Kidney epithelial cell (primary cell): ENCODE measurements at regions not wholly inside any gene's neighbourhood (a gene's known extent, or its start where the extent isn't known, plus 50 kb on each side); places are given as distances from the start of the nearest gene placed in this dataset.

Experiments used
- DNase-seq: peaks from one replicate; pipeline ENCODE4 v3.0.0-alpha.2; 2010; ENCODE audit warnings: low read depth
- H3K27me3 ChIP-seq: 2 replicates; pipeline ENCODE4 v1.6.0; 2011; ENCODE audit warnings: low read length; ENCODE audit not compliant: control insufficient read depth, insufficient read depth
- H3K36me3 ChIP-seq: 2 replicates; pipeline ENCODE4 v1.5.1; 2011; ENCODE audit warnings: low read length; ENCODE audit not compliant: control insufficient read depth, insufficient read depth
- H3K4me3 ChIP-seq: 2 replicates; pipeline ENCODE4 v1.5.1; 2011; ENCODE audit warnings: low read depth, mild to moderate bottlenecking, control low read depth, low read length
- TF ChIP-seq, protein P1 (sequence below): IDR thresholded peaks from 2 replicates; pipeline ENCODE4 v1.5.1; 2011; ENCODE audit warnings: mild to moderate bottlenecking, moderate library complexity, low read length, control low read depth, inconsistent platforms; ENCODE audit not compliant: insufficient read depth, poor library complexity, severe bottlenecking

DNA sequence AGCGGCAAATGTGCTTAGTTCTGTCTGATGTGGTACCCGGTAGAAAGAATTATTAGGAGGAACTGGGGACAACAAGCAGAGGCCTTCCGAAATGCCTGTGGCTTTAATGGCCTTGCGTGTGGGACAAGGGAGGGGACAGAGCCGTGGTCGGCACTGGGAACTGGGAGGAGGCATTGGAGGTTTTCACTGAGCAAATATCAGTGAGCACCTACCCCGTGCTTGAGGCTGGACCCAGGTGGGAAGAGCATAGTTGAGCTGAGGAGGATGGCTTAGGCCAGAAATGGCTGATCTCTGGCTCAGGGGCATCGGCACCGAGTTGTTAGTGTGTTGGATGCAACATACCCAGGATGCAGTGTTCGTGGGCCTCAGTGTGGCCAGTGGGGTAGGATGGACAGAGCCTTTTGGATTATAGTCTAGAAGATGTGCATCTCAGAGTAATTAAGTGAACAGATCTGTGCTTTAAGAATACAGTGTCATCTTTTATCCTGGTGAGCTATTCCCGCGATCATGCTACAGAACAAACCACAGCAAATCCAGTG, 201.3 kb downstream of the TEX29 start:
- Histone ChIP-seq H3K27me3 (no peaks in the 10 kb centered on the region), H3K36me3 (no peaks in the 10 kb centered on the region), H3K4me3 (no peak overlapping the region)
- DNase-seq: no peak
- TF ChIP-seq, protein P1, sequence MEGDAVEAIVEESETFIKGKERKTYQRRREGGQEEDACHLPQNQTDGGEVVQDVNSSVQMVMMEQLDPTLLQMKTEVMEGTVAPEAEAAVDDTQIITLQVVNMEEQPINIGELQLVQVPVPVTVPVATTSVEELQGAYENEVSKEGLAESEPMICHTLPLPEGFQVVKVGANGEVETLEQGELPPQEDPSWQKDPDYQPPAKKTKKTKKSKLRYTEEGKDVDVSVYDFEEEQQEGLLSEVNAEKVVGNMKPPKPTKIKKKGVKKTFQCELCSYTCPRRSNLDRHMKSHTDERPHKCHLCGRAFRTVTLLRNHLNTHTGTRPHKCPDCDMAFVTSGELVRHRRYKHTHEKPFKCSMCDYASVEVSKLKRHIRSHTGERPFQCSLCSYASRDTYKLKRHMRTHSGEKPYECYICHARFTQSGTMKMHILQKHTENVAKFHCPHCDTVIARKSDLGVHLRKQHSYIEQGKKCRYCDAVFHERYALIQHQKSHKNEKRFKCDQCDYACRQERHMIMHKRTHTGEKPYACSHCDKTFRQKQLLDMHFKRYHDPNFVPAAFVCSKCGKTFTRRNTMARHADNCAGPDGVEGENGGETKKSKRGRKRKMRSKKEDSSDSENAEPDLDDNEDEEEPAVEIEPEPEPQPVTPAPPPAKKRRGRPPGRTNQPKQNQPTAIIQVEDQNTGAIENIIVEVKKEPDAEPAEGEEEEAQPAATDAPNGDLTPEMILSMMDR: no peak

DNA sequence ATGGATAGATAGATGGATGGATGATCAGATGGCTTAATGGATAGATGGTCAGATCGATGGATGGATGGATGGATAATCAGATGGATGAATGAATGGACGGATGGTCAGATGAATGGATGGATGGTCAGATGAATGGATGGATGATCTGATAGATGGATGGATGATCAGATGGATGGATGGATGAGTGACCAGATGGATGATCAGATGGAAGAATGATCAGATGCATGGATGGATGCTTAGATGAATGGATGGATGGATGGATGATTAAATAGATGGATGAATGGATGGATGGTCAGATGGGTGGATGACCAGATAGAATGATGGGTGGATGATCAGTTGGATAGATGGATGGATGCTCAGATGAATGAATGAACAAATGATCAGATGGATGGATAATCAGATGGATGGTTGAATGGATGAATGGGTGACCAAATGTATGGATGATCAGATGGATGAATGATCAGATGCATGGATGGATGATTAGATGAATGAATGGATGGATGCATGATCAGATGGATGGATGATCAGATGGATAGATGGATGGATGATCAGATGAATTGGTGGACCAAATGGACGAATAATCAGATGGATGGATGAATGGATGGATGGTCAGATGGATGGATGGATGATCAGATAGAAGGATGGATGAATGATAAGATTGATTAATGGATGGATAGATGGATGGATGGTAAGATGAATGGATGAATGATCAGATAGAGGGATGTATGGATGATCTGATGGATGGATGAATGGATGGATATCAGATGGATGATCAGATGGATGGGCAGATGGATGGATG, 205.1 kb downstream of the TEX29 start:
- Histone ChIP-seq H3K27me3 (peaks cover 3% of the 10 kb centered on the region), H3K36me3 (no peaks in the 10 kb centered on the region)
- no peak for DNase-seq

GRCh38 chr13:111526922-111527321, 206.5 kb downstream of the TEX29 start:
- Histone ChIP-seq H3K27me3 (peaks cover 3% of the 10 kb centered on the region), H3K36me3 (no peaks in the 10 kb centered on the region), H3K4me3 (no peak overlapping the region)
- no peak for DNase-seq
- TF ChIP-seq, protein P1: no peak

More for the DNA sequence above, 205.1 kb downstream of the TEX29 start:
- H3K4me3 ChIP-seq: no peak overlapping the region
- TF ChIP-seq, protein P1: no peak

DNA sequence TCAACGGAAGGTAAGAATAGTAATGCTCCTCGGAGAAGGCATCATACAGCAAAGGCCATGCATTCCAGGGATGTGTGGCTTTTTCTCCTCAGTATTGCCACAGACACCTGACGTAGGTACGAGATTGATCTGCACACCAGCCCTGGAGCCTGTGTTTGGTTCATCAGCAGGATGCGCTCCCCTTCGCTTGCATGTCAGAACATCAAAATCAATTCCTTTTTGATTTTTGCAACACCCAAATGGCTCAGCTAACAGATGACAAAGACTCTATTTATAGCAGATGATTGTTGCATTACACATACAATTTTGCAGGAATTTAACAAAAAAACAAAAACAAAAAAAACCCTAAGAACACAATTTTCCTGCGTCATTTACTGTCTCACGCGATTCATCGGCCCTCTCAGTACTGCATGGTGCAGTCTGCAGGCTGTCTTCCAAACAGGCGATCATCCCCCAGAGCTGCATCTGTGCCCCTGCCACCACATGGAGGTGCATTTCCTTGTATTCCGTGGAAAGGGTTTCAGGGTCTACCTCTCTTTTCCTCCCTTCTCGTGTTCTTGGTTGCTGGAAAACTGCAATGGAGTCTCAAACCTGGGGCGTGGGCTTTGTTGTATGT, 207.3 kb downstream of the TEX29 start:
- DNase-seq: no peak
- TF ChIP-seq, protein P1: no peak
- Histone ChIP-seq H3K27me3 (peaks cover 3% of the 10 kb centered on the region), H3K36me3 (no peaks in the 10 kb centered on the region), H3K4me3 (no peak overlapping the region)

DNA sequence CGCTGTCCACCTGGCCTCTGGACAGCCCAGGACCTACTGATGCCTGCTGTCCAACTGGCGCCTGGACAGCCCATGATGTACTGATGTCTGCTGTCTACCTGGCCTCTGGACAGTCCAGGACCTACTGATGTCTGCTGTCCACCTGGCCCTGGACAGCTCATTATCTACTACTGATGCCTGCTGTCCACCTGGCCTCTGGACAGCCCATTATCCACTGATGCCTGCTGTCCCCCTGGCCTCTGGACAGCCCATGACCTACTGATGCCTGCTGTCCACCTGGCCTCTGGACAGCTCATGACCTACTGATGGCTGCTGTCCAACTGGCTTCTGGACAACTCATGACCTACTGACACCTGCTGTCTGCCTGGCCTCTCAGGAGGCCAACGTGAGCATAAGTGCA, 208.1 kb downstream of the TEX29 start:
- Histone ChIP-seq H3K27me3 (peaks cover 6% of the 10 kb centered on the region), H3K4me3 (no peak overlapping the region), H3K36me3 (no peaks in the 10 kb centered on the region)
- TF ChIP-seq, protein P1: no peak
- no peak for DNase-seq
